Hepatic stellate cell (primary cell): ENCODE measurements at regions not wholly inside any gene's neighbourhood (a gene's known extent, or its start where the extent isn't known, plus 50 kb on each side); places are given as distances from the start of the nearest gene placed in this dataset.
A peak's percentile ranks its signal among the peaks of the same experiment; 100 is the strongest.
"Not testable (repeated sequence)": the region's sequence is repeated elsewhere in the genome, so short reads cannot be mapped to it uniquely, and the experiment has no call there.

Experiments used
- DNase-seq: peaks from one replicate; pipeline ENCODE4 v3.0.0; 2011; ENCODE audit warnings: low spot score

- DNase-seq, result no peak
Observed at GRCh38 chr3:153268564-153269279, 106.7 kb downstream of the RAP2B start.

GRCh38 chr3:153269730-153270129, 107.7 kb downstream of the RAP2B start:
- no peak for DNase-seq

DNA sequence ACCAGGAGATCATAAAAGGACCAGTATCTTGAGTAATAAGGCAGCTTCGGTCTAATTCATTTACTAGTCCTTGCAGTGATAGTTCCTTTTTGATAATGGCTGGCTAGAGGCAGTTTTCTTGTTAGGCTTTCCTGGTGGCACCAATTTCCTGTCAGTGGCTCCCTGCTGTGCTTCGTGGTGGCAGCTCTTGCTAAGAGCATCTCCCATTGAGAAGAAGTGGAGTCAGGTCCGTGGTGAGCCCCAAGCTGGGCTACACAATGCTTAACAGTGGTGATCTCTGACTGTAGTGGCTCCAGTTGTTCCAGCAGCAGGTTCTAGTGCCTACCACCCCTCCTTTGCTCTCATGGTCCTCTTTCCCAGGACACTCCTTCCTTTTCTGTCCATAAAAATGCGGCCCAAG, 111.2 kb downstream of the RAP2B start:
- DNase-seq, result no peak

DNA sequence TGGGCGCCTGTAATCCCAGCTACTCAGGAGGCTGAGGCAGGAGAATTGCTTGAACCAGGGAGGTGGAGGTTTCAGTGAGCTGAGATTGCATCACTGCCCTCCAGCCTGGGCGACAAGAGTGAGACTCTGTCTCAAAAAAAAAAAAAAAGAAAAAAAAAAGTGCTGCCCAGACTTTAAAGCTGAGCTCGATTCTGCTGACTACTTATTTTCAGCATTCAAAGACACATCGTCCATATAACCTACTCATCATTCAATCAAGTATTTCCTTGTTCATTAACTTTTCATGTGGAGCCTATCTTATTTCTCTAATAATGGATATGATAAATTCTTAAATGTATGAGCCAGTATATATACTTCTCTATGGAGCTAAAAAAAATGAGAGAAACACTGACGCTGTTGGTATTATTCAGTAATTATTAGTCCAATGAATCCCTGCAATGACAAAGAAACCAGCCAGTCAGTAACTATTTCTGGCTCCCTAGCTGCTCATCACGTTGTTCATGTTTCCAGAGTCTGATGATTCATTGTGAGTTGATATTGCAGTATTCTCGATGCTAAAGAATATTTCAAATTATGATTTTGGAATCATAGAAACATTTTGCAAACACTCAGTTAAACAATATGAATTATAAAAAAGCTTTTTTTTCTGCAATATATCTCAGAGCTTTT, 111.9 kb downstream of the RAP2B start:
- peak; percentile 73 for DNase-seq

GRCh38 chr3:153274561-153274960, 112.5 kb downstream of the RAP2B start:
- no peak for DNase-seq

DNA sequence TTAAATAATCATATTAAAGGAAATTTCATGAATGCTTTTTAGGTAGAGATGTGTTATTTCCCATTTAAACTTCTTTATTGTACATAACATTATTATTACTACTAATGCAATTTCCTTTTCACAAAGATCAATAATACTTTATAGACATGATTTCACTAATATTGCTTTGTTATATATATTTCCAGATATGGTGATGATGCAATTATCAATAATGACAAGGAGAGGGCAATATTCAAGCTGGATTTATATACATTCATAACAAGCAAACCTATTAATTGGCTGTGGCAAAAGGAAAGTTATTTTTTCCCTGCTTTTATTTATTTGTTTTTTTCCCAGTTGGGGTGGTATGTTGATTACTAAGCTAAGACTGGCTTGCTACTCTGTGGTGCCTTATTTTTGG, 113.5 kb downstream of the RAP2B start:
- no peak for DNase-seq

- DNase-seq, result no peak
Observed at GRCh38 chr3:153277029-153277428, 115.0 kb downstream of the RAP2B start.

DNA sequence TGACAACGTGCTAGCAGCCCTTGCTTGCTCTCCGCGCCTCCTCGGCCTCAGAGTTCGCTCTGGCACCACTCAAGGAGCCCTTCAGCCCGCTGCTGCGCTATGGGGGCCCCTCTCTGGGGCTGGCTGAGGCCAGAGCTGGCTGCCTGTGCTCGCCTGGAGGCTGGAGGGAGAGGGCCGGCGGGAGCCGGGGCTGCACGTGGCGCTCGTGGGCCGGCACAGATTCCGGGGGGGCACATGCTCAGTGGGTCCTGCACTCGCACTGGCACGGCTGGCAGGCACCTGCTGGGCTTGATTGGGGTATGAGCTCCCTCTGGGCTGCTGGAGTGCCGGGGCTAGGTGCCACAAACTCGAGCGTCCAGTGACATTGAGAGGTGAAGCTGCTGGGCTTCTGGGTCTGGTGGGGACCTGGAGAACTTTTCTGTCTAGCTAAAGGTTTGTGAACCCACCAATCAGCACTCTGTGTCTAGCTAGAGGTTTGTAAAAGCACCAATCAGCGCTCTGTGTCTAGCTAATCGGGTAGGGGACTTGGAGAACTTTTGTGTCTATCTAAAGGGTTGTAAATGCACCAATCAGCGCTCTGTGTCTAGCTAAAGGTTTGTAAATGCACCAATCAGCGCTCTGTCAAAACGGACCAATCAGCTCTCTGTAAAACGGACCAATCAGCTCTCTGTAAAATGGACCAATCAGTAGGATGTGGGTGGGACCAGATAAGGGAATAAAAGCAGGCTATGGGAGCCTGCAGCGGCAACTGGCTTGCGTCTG, 119.4 kb downstream of the RAP2B start:
- not testable (repeated sequence) for DNase-seq

- no peak for DNase-seq
Observed at GRCh38 chr3:153282355-153282754, 120.3 kb downstream of the RAP2B start.

DNA sequence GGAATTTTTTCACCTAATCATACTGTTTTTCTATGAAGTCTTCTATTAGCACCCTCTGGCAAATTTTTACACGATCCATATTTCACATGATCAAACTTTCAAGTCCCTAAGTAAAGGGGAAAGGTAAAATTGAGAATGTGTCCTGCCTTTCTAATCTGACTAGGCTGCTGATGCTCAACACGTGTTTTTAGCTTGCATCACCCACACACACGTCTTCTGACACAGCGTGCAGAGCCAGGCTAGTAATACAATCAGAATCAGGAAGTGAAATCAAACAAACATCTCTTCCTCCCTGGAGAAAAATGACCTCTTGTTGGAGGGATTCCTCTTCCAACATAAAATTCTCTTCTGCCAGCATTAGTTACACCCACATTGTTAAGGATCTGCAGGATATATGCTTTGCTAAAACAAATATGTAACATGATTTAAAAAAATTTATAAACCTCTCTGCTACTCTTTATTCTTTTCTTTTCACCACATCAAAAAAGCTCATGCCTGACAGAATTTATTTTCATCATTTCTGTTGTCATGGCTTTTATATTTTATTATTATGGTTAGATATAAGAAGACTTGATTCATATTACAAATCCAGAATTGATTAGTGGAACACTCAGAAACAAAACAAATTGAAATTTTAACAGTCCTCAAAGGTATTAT, 122.4 kb downstream of the RAP2B start:
- peak; percentile 63 for DNase-seq

- no peak for DNase-seq
Observed at GRCh38 chr3:153285194-153285641, 123.2 kb downstream of the RAP2B start.

DNA sequence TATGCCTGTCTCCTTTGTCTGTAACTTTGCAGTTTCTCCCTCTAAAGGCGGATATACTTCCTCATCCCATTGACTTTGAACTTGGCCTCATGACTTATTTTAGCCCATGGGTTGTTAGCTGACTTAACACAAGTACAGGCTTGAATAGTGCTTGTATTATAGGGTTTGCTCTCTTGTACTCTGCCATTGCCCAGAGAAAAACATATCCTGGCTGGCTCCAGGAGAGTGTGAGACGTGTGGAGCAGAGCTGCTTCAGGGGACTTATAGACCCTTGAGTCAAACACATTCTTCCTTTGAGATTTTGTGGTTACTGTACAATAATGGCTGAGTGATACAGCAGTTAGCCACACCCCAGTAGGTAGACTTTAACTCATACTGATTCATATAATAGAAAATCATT, 124.0 kb downstream of the RAP2B start:
- DNase-seq, result no peak

DNA sequence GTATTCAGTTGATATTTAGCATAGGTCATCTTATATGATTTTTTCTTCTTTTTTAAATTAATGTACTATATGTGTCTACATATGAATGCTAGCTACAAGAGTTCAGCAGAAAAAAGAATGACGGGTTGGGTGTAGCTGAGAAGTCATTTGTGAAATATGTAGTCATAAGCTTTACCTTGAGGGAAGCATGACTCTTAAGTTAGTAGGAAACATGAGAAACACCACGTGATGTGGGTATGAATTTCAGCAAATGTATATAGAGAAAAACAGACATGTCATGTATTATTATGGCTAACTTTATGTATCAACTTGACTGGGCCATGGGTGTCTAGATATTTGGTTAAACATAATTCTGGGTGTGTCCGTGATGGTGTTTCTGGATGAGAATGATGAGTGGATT, 125.0 kb downstream of the RAP2B start:
- no peak for DNase-seq

- DNase-seq, result peak; percentile 37
Observed at GRCh38 chr3:153289334-153289808, 127.3 kb downstream of the RAP2B start.

GRCh38 chr3:153290268-153291015, 128.4 kb downstream of the RAP2B start:
- no peak for DNase-seq

GRCh38 chr3:153291059-153291685, 129.1 kb downstream of the RAP2B start:
- no peak for DNase-seq

- DNase-seq, result peak; percentile 21
Observed at GRCh38 chr3:153293265-153293664, 131.2 kb downstream of the RAP2B start.

DNA sequence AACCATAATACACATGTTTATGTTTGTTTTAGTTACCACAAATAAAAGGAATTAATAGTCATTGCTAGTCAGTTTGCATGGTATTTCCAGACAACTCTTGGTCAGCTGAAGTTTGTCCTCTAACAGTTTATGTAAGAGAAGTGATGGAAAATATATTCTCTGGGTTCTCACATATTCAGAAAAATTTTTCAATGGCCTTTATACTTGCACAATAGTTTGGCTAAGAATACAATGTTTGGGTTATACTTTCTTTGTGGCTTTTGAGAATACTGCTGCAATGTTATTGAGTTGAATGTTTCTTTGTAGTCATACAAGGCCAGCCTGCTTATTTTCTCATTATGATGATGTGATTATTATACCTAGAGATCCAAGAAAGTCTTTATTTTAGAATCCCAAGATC, 133.9 kb downstream of the RAP2B start:
- no peak for DNase-seq

GRCh38 chr3:153305189-153305588, 143.2 kb downstream of the RAP2B start:
- DNase-seq, result no peak

- DNase-seq, result no peak
Observed at GRCh38 chr3:153311541-153311940, 149.5 kb downstream of the RAP2B start.
